NT2/D1 (cell line): ENCODE measurements at regions not wholly inside any gene's neighbourhood (a gene's known extent, or its start where the extent isn't known, plus 50 kb on each side); places are given as distances from the start of the nearest gene placed in this dataset.

Source experiments
- DNase-seq: peaks from one replicate; pipeline ENCODE4 v3.0.0-alpha.2; 2011; ENCODE audit warnings: low read depth, low spot score
- H3K27me3 ChIP-seq: 2 replicates; pipeline ENCODE4 v1.6.0; 2011; ENCODE audit warnings: mild to moderate bottlenecking; ENCODE audit not compliant: insufficient read length, insufficient read depth
- H3K36me3 ChIP-seq: 2 replicates; pipeline ENCODE4 v1.6.1; 2011; ENCODE audit warnings: mild to moderate bottlenecking, low read length, mixed read lengths; ENCODE audit not compliant: insufficient read depth, insufficient read length
- H3K4me1 ChIP-seq: 2 replicates; pipeline ENCODE4 v1.5.1; 2011; ENCODE audit not compliant: insufficient read depth, insufficient read length
- H3K4me3 ChIP-seq: 2 replicates; pipeline ENCODE4 v1.5.1; 2011; ENCODE audit warnings: low read depth; ENCODE audit not compliant: insufficient read length
- H3K9ac ChIP-seq: 2 replicates; pipeline ENCODE4 v1.6.0; 2011; ENCODE audit warnings: low read depth; ENCODE audit not compliant: insufficient read length
- H3K9me3 ChIP-seq: 2 replicates; pipeline ENCODE4 v1.5.1; 2011; ENCODE audit warnings: mild to moderate bottlenecking, low read length; ENCODE audit not compliant: insufficient read depth
- SUZ12 ChIP-seq: IDR thresholded peaks from 2 replicates; pipeline ENCODE4 v1.6.1; 2011; ENCODE audit not compliant: insufficient read length, insufficient read depth; ENCODE audit errors: extremely low read depth
- YY1 ChIP-seq: IDR thresholded peaks from 2 replicates; pipeline ENCODE4 v1.6.1; 2011; ENCODE audit not compliant: insufficient read length, insufficient read depth
- ZNF274 ChIP-seq: IDR thresholded peaks from 2 replicates; pipeline ENCODE4 v1.6.1; 2011; ENCODE audit warnings: mild to moderate bottlenecking, low read depth, low read length

- Histone ChIP-seq H3K36me3 (no peaks in the 10 kb centered on the region), H3K9me3 (0 out of 2 replicates have a peak, but pooled peaks cover 4% of the 10 kb centered on the region), H3K4me3 (no peak overlapping the region), H3K4me1 (no peaks in the 10 kb centered on the region), H3K27me3 (no peaks in the 10 kb centered on the region), H3K9ac (no peak overlapping the region)
- TF ChIP-seq ZNF274, result no peak
- no peak for DNase-seq
Measured at GRCh38 chr6:44554194-44554593, 166.7 kb downstream of the CDC5L start.

GRCh38 chr6:44554861-44555260, 167.4 kb downstream of the CDC5L start:
- H3K4me3 ChIP-seq, result no peak overlapping the region
- no peaks in the 10 kb centered on the region for H3K4me1 ChIP-seq
- DNase-seq, result no peak
- TF ChIP-seq YY1 (no peak), ZNF274 (no peak), SUZ12 (no peak)
- no peaks in the 10 kb centered on the region for H3K9me3 ChIP-seq
- no peak overlapping the region for H3K9ac ChIP-seq
- H3K36me3 ChIP-seq, result no peaks in the 10 kb centered on the region
- no peaks in the 10 kb centered on the region for H3K27me3 ChIP-seq

- Histone ChIP-seq H3K27me3 (no peaks in the 10 kb centered on the region), H3K4me3 (no peak overlapping the region), H3K9ac (no peak overlapping the region), H3K36me3 (no peaks in the 10 kb centered on the region), H3K9me3 (no peaks in the 10 kb centered on the region), H3K4me1 (no peaks in the 10 kb centered on the region)
- no peak for DNase-seq
- TF ChIP-seq YY1 (no peak), SUZ12 (no peak), ZNF274 (no peak)
Measured at GRCh38 chr6:44556046-44556445, 168.5 kb downstream of the CDC5L start.

- Histone ChIP-seq H3K36me3 (no peaks in the 10 kb centered on the region), H3K4me1 (no peaks in the 10 kb centered on the region), H3K9me3 (no peaks in the 10 kb centered on the region), H3K4me3 (no peak overlapping the region), H3K9ac (no peak overlapping the region), H3K27me3 (no peaks in the 10 kb centered on the region)
- DNase-seq, result no peak
- no peak for TF ChIP-seq ZNF274
- no peak for TF ChIP-seq SUZ12
- TF ChIP-seq YY1, result no peak
Measured at GRCh38 chr6:44558024-44558831, 170.7 kb downstream of the CDC5L start.

GRCh38 chr6:44558832-44559251, 171.3 kb downstream of the CDC5L start:
- DNase-seq, result no peak
- H3K9ac ChIP-seq, result no peak overlapping the region
- no peaks in the 10 kb centered on the region for H3K4me1 ChIP-seq
- no peaks in the 10 kb centered on the region for H3K36me3 ChIP-seq
- TF ChIP-seq SUZ12, result no peak
- no peak for TF ChIP-seq ZNF274
- TF ChIP-seq YY1, result no peak
- H3K4me3 ChIP-seq, result no peak overlapping the region
- no peaks in the 10 kb centered on the region for H3K27me3 ChIP-seq
- no peaks in the 10 kb centered on the region for H3K9me3 ChIP-seq

- no peak for DNase-seq
- Histone ChIP-seq H3K36me3 (no peaks in the 10 kb centered on the region), H3K9me3 (no peaks in the 10 kb centered on the region), H3K27me3 (no peaks in the 10 kb centered on the region), H3K4me1 (no peaks in the 10 kb centered on the region), H3K9ac (no peak overlapping the region), H3K4me3 (no peak overlapping the region)
- TF ChIP-seq YY1 (no peak), ZNF274 (no peak), SUZ12 (no peak)
Measured at GRCh38 chr6:44559486-44560270, 172.2 kb downstream of the CDC5L start.

- DNase-seq, result no peak
- no peak for TF ChIP-seq ZNF274
- no peak for TF ChIP-seq YY1
- TF ChIP-seq SUZ12, result no peak
- Histone ChIP-seq H3K27me3 (no peaks in the 10 kb centered on the region), H3K9ac (no peak overlapping the region), H3K4me1 (no peaks in the 10 kb centered on the region), H3K4me3 (no peak overlapping the region), H3K36me3 (no peaks in the 10 kb centered on the region), H3K9me3 (no peaks in the 10 kb centered on the region)
Measured at GRCh38 chr6:44560458-44561059, 173.1 kb downstream of the CDC5L start.
